ENCODE measurements at regions not wholly inside any gene's neighbourhood (a gene's known extent, or its start where the extent isn't known, plus 50 kb on each side); places are given as distances from the start of the nearest gene placed in this dataset.

DNA sequence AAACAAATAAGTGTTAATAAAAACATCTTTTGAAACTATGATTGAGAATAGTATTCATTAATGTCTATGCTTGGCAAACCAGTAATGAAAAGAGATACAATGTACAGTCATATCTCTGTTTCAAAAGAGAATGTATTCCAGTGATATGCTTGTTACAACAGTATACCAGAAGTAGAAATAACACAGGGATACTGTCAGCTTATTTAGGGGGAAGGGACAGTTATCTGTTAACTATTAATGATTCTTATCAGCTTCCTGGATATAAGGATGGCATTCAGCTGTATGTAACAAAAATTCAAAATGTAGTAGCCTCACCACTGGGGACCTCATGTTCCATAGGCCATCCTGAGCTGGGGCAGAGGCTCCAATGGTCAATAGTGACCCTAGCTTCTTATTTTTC is 103.8 kb upstream of the TBX18 start (continued):
- TF ChIP-seq, protein P1, sequence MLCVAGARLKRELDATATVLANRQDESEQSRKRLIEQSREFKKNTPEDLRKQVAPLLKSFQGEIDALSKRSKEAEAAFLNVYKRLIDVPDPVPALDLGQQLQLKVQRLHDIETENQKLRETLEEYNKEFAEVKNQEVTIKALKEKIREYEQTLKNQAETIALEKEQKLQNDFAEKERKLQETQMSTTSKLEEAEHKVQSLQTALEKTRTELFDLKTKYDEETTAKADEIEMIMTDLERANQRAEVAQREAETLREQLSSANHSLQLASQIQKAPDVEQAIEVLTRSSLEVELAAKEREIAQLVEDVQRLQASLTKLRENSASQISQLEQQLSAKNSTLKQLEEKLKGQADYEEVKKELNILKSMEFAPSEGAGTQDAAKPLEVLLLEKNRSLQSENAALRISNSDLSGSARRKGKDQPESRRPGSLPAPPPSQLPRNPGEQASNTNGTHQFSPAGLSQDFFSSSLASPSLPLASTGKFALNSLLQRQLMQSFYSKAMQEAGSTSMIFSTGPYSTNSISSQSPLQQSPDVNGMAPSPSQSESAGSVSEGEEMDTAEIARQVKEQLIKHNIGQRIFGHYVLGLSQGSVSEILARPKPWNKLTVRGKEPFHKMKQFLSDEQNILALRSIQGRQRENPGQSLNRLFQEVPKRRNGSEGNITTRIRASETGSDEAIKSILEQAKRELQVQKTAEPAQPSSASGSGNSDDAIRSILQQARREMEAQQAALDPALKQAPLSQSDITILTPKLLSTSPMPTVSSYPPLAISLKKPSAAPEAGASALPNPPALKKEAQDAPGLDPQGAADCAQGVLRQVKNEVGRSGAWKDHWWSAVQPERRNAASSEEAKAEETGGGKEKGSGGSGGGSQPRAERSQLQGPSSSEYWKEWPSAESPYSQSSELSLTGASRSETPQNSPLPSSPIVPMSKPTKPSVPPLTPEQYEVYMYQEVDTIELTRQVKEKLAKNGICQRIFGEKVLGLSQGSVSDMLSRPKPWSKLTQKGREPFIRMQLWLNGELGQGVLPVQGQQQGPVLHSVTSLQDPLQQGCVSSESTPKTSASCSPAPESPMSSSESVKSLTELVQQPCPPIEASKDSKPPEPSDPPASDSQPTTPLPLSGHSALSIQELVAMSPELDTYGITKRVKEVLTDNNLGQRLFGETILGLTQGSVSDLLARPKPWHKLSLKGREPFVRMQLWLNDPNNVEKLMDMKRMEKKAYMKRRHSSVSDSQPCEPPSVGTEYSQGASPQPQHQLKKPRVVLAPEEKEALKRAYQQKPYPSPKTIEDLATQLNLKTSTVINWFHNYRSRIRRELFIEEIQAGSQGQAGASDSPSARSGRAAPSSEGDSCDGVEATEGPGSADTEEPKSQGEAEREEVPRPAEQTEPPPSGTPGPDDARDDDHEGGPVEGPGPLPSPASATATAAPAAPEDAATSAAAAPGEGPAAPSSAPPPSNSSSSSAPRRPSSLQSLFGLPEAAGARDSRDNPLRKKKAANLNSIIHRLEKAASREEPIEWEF (CRISPR knock-in tag; IDR thresholded peaks at IDR 0.05) = no peak
- no peak for TF ChIP-seq ZFP91 (CRISPR knock-in tag; IDR thresholded peaks at IDR 0.05)
- no peak for TF ChIP-seq ZNF274 (IDR thresholded peaks at IDR 0.05; ENCODE audit: borderline replicate concordance, low read depth, low read length)
- TF ChIP-seq, protein P2, sequence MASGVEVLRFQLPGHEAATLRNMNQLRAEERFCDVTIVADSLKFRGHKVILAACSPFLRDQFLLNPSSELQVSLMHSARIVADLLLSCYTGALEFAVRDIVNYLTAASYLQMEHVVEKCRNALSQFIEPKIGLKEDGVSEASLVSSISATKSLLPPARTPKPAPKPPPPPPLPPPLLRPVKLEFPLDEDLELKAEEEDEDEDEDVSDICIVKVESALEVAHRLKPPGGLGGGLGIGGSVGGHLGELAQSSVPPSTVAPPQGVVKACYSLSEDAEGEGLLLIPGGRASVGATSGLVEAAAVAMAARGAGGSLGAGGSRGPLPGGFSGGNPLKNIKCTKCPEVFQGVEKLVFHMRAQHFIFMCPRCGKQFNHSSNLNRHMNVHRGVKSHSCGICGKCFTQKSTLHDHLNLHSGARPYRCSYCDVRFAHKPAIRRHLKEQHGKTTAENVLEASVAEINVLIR (CRISPR knock-in tag; IDR thresholded peaks at IDR 0.05) = no peak

All from K562 (cell line).